Breast epithelium (tissue), 4 donors: ENCODE measurements at regions not wholly inside any gene's neighbourhood (a gene's known extent, or its start where the extent isn't known, plus 50 kb on each side); places are given as distances from the start of the nearest gene placed in this dataset.

Source experiments
- DNase-seq, 2 donors: peaks; one replicate each; pipeline ENCODE4 v3.0.0-alpha.2; 2019; ENCODE audit warnings: low spot score in 2 of 2
- H3K27ac ChIP-seq, 2 donors: fragments of 200-600 bp; sonication (generic) in 1 of 2; one replicate each; pipeline ENCODE4 v1.5.1; 2016 to 2019; ENCODE audit warnings: mild to moderate bottlenecking in 1 of 2
- H3K27me3 ChIP-seq, 2 donors: fragments of 200-600 bp; sonication (generic) in 1 of 2; one replicate each; pipeline versions ENCODE4 v1.5.1 to v1.6.0; 2017 to 2019; ENCODE audit warnings: control low read depth in 1 of 2, mild to moderate bottlenecking in 1 of 2
- H3K36me3 ChIP-seq: fragments of 200-600 bp; one replicate; pipeline ENCODE4 v1.5.1; 2019
- H3K4me1 ChIP-seq, 2 donors: fragments of 200-600 bp; sonication (generic); one replicate each; pipeline ENCODE4 v1.5.1; 2016 to 2019; ENCODE audit warnings: control low read depth in 1 of 2
- H3K4me3 ChIP-seq, 3 donors: fragments of 200-600 bp; sonication (generic); 1 replicate in 2 of 3; 2 replicates in 1 of 3; pipeline ENCODE4 v1.5.1; 2016 to 2019; ENCODE audit warnings: mild to moderate bottlenecking in 3 of 3, moderate library complexity in 2 of 3
- H3K9me3 ChIP-seq, 2 donors: fragments of 200-600 bp; sonication (generic) in 1 of 2; one replicate each; pipeline ENCODE4 v1.5.1; 2016 to 2019; ENCODE audit warnings: control low read depth in 1 of 2
- CTCF ChIP-seq, 3 donors: fragments of 450-650 bp; IDR thresholded peaks; one replicate each; pipeline ENCODE4 v1.5.1; 2016 to 2017; ENCODE audit warnings: antibody characterized with exemption in 3 of 3, mild to moderate bottlenecking in 3 of 3, moderate library complexity in 3 of 3
- POLR2A ChIP-seq: fragments of 450-650 bp; IDR thresholded peaks from one replicate; pipeline ENCODE4 v1.6.1; 2016; ENCODE audit warnings: antibody characterized with exemption, mild to moderate bottlenecking, moderate library complexity
- POLR2AphosphoS5 ChIP-seq, 3 donors: sonication (generic); formaldehyde crosslinking; IDR thresholded peaks; one replicate each; pipeline ENCODE4 v1.6.1; 2017; ENCODE audit warnings: antibody characterized with exemption in 3 of 3
- intact Hi-C: fragments of 100-400 bp; cut with DNase I; formaldehyde crosslinking; loops from one replicate; pipeline ENCODE4 v1.15.1; 2023; ENCODE audit warnings: low total_unique reads

- intact Hi-C loops: no loop called here
- no peaks in the 10 kb centered on the region for H3K27me3 ChIP-seq
- no peaks in the 10 kb centered on the region for H3K36me3 ChIP-seq
- no peaks in the 10 kb centered on the region for H3K9me3 ChIP-seq
- no peak for DNase-seq
- no peak for TF ChIP-seq CTCF (IDR thresholded peaks at IDR 0.05)
- no peak for TF ChIP-seq POLR2AphosphoS5 (IDR thresholded peaks at IDR 0.05)
- no peak for TF ChIP-seq POLR2A
- H3K27ac ChIP-seq: no peak overlapping the region
- H3K4me1 ChIP-seq: no peaks in the 10 kb centered on the region
- no peak overlapping the region for H3K4me3 ChIP-seq
Observed at GRCh38 chr13:50476577-50477285, 366.8 kb downstream of the DLEU7 start.

- Histone ChIP-seq H3K4me1 (no peaks in the 10 kb centered on the region), H3K36me3 (no peaks in the 10 kb centered on the region), H3K4me3 (no peak overlapping the region), H3K27ac (no peak overlapping the region), H3K9me3 (no peaks in the 10 kb centered on the region), H3K27me3 (no peaks in the 10 kb centered on the region)
- intact Hi-C loops: no loop called here
- DNase-seq: no peak
- no peak for TF ChIP-seq POLR2A
- TF ChIP-seq CTCF (IDR thresholded peaks at IDR 0.05): no peak
- no peak for TF ChIP-seq POLR2AphosphoS5 (IDR thresholded peaks at IDR 0.05)
Observed at GRCh38 chr13:50481936-50482335, 361.6 kb downstream of the DLEU7 start.

GRCh38 chr13:50483416-50483815 is 360.1 kb downstream of the DLEU7 start:
- no peak overlapping the region for H3K4me3 ChIP-seq
- H3K36me3 ChIP-seq: no peaks in the 10 kb centered on the region
- no peaks in the 10 kb centered on the region for H3K27me3 ChIP-seq
- intact Hi-C loops: no loop called here
- H3K9me3 ChIP-seq: no peaks in the 10 kb centered on the region
- TF ChIP-seq POLR2A (no peak), CTCF (IDR thresholded peaks at IDR 0.05) (no peak), POLR2AphosphoS5 (IDR thresholded peaks at IDR 0.05) (no peak)
- H3K4me1 ChIP-seq: no peaks in the 10 kb centered on the region
- H3K27ac ChIP-seq: no peak overlapping the region
- no peak for DNase-seq

GRCh38 chr13:50484472-50485113 is 358.9 kb downstream of the DLEU7 start:
- no peaks in the 10 kb centered on the region for H3K27me3 ChIP-seq
- intact Hi-C loops: no loop called here

More at GRCh38 chr13:50484472-50485113, 358.9 kb downstream of the DLEU7 start:
- no peak for DNase-seq
- Histone ChIP-seq H3K27ac (no peak overlapping the region), H3K9me3 (no peaks in the 10 kb centered on the region), H3K4me3 (no peak overlapping the region), H3K36me3 (no peaks in the 10 kb centered on the region), H3K4me1 (no peaks in the 10 kb centered on the region)
- TF ChIP-seq CTCF (IDR thresholded peaks at IDR 0.05) (no peak), POLR2AphosphoS5 (IDR thresholded peaks at IDR 0.05) (no peak), POLR2A (no peak)
